ENCODE measurements at regions not wholly inside any gene's neighbourhood (a gene's known extent, or its start where the extent isn't known, plus 50 kb on each side); places are given as distances from the start of the nearest gene placed in this dataset.

GRCh38 chr7:41795276-41795833 is 92.5 kb upstream of the INHBA start:
- no peaks in the 10 kb centered on the region for H3K27me3 Mint-ChIP-seq (ENCODE audit: insufficient read depth)
- H3K36me3 ChIP-seq (ENCODE audit: control insufficient read depth, insufficient read depth, low read length) = no peaks in the 10 kb centered on the region
- H3K9me3 Mint-ChIP-seq = no peaks in the 10 kb centered on the region
- no peaks in the 10 kb centered on the region for H3K27me3 ChIP-seq (ENCODE audit: control insufficient read depth, insufficient read depth, low read length, poor library complexity, severe bottlenecking)
- WGBS, 2 experiments (ENCODE audit: insufficient coverage in 1 of 2, insufficient read length in 1 of 2) = 92 to 100% methylated on average over 2 to 6 of the region's 6 CpGs
- DNase-seq = no peak
- no peak overlapping the region for H3K27ac ChIP-seq (ENCODE audit: low read depth, low read length)
- H3K9ac ChIP-seq (ENCODE audit: extremely low read depth, low read length, poor library complexity, severe bottlenecking) = no peak overlapping the region
- H3K4me1 Mint-ChIP-seq = no peaks in the 10 kb centered on the region
- H3K36me3 Mint-ChIP-seq (ENCODE audit: low read depth) = no peaks in the 10 kb centered on the region
- no peak overlapping the region for H3K4me3 ChIP-seq (ENCODE audit: low read length)
- no peaks in the 10 kb centered on the region for H3K4me1 ChIP-seq (ENCODE audit: control insufficient read depth, insufficient read depth, low read length)
- TF ChIP-seq CTCF (conservative IDR thresholded peaks at IDR 0.05) = no peak
- no peak overlapping the region for H3K4me3 Mint-ChIP-seq
- no peaks in the 10 kb centered on the region for H3K9me3 ChIP-seq (ENCODE audit: control insufficient read depth, low read length)
- no peak overlapping the region for H3K27ac Mint-ChIP-seq

- Mint-ChIP-seq H3K4me3 (no peak overlapping the region), H3K27me3 (ENCODE audit: insufficient read depth) (no peaks in the 10 kb centered on the region), H3K27ac (no peak overlapping the region), H3K4me1 (no peaks in the 10 kb centered on the region), H3K36me3 (ENCODE audit: low read depth) (no peaks in the 10 kb centered on the region), H3K9me3 (no peaks in the 10 kb centered on the region)
- H3K4me3 ChIP-seq (ENCODE audit: low read length) = no peak overlapping the region
- no peaks in the 10 kb centered on the region for H3K36me3 ChIP-seq (ENCODE audit: control insufficient read depth, insufficient read depth, low read length)
- H3K27ac ChIP-seq (ENCODE audit: low read depth, low read length) = no peak overlapping the region
- TF ChIP-seq CTCF (conservative IDR thresholded peaks at IDR 0.05) = no peak
- no peaks in the 10 kb centered on the region for H3K27me3 ChIP-seq (ENCODE audit: control insufficient read depth, insufficient read depth, low read length, poor library complexity, severe bottlenecking)
- no peak overlapping the region for H3K9ac ChIP-seq (ENCODE audit: extremely low read depth, low read length, poor library complexity, severe bottlenecking)
- no peak for DNase-seq
- no peaks in the 10 kb centered on the region for H3K4me1 ChIP-seq (ENCODE audit: control insufficient read depth, insufficient read depth, low read length)
- no peaks in the 10 kb centered on the region for H3K9me3 ChIP-seq (ENCODE audit: control insufficient read depth, low read length)
These were observed 90.7 kb upstream of the INHBA start for GRCh38 chr7:41793556-41793955.

- Mint-ChIP-seq H3K4me3 (no peak overlapping the region), H3K9me3 (no peaks in the 10 kb centered on the region), H3K36me3 (ENCODE audit: low read depth) (no peaks in the 10 kb centered on the region), H3K27ac (no peak overlapping the region), H3K4me1 (no peaks in the 10 kb centered on the region), H3K27me3 (ENCODE audit: insufficient read depth) (no peaks in the 10 kb centered on the region)
- Histone ChIP-seq H3K27ac (ENCODE audit: low read depth, low read length) (no peak overlapping the region), H3K4me3 (ENCODE audit: low read length) (no peak overlapping the region), H3K36me3 (ENCODE audit: control insufficient read depth, insufficient read depth, low read length) (no peaks in the 10 kb centered on the region), H3K9me3 (ENCODE audit: control insufficient read depth, low read length) (no peaks in the 10 kb centered on the region), H3K27me3 (ENCODE audit: control insufficient read depth, insufficient read depth, low read length, poor library complexity, severe bottlenecking) (no peaks in the 10 kb centered on the region), H3K4me1 (ENCODE audit: control insufficient read depth, insufficient read depth, low read length) (no peaks in the 10 kb centered on the region), H3K9ac (ENCODE audit: extremely low read depth, low read length, poor library complexity, severe bottlenecking) (no peak overlapping the region)
- DNase-seq = no peak
- WGBS, 2 experiments (ENCODE audit: insufficient coverage in 1 of 2, insufficient read length in 1 of 2) = 93 to 100% methylated on average over 4 to 5 of the region's 5 CpGs
- no peak for TF ChIP-seq CTCF (conservative IDR thresholded peaks at IDR 0.05)
These were observed 89.2 kb upstream of the INHBA start for GRCh38 chr7:41792120-41792519.

All from endodermal cell (in vitro differentiated cells).